HG02885 (cell line): ENCODE measurements at regions not wholly inside any gene's neighbourhood (a gene's known extent, or its start where the extent isn't known, plus 50 kb on each side); places are given as distances from the start of the nearest gene placed in this dataset.

Experiments
- ATAC-seq: cut with Tn5 transposase; IDR thresholded peaks from one replicate; pipeline ENCODE4 v1.9.1; 2021; ENCODE audit warnings: mild to moderate bottlenecking; ENCODE audit not compliant: unreplicated experiment, poor library complexity

DNA sequence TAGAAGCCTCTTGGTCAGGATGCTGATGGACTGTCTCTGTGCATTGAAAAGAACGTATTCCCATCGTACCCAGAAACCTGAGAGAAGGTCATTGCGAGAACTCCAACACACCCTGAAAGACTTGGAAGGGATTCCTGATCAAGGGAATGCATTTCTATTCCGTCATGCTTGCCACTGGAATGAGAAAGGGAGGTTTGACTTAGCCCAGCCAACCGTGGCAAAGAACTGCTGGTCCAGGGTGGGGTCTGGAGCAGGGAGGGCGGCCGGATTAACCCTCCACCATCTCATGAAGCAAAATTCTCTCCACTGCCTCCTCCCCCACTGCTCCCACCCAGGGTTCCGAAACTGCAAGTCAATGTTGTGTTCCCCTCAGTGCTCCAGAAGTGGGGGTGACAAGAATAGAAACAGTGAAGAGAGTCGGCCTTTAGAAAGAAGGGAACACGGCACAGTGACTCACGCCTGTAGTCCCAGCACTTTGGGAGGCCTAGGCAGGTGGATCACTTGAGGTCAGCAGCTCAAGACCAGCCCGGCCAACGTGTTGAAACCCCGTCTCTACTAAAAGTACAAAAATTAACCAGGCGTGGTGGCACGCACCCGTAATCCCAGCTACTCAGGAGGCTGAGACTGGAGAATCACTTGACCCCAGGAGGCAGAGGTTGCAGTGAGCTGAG lies 137.5 kb upstream of the MGMT start:
- no peak for ATAC-seq

DNA sequence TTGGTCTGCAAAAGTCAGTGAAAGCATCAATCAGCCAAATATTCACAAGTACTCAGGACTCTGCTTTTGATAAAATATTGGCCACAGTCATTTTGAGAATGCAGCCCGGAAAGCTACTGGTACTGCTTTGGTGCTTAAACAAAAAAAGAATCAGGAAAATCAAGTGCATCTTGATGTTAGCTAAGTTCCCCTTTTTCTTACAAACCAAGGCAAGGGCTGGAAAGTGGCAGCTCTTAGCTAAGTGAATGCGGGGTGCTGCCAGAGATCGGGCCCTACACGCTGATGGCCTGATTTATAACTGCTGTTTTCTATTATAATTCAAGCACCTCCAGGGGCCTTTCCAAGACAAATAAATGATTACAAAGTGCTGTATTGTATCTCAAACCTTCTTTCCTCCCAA lies 136.8 kb upstream of the MGMT start:
- ATAC-seq = no peak

DNA sequence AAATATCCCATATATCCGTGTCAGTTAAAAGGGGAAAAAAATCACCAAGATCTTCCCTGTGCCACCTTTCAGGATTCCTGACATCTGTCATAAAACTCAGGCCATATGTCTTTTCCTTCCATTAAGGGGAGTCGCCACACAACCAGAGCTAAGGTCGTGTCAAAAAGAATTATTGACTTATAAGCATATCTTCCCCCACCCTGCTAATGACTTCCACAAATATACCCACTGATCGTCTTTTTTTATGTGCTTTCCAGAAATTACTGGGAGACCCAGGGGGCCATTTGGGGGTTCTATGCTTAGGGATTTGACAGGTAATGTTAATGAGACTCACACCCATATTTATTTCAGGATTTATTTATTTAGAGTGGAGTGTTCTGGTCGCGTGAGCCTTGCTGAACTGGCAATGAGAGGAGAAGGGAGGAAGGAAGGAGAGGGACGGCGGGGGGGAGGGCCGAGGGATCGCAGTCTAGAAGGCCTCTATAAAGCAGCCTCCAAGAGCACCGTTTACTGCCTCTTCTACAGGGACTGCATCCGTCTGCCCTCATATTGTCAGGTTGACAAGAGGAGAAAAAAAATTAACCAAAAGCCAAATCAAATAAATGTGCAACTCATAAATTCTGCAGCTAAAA lies 135.7 kb upstream of the MGMT start:
- no peak for ATAC-seq

DNA sequence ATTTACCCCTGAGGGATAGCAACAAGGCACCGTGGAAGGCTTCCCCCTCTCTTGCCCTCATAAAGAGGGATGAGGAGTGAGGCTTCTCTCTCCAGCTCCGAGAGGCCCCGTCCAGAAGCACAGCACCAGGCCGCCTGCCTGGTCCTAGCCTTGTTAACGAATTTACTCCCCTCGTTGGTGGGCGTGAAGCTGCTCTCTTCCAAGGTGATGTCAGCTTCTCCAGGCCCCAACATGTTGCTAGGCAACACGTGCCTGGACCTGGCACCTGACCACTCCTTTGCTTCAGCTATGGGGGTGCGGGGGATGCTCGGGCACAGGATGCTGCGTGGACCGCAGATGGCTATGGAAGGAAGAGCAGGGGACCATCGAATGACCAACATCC lies 135.2 kb upstream of the MGMT start:
- no peak for ATAC-seq

DNA sequence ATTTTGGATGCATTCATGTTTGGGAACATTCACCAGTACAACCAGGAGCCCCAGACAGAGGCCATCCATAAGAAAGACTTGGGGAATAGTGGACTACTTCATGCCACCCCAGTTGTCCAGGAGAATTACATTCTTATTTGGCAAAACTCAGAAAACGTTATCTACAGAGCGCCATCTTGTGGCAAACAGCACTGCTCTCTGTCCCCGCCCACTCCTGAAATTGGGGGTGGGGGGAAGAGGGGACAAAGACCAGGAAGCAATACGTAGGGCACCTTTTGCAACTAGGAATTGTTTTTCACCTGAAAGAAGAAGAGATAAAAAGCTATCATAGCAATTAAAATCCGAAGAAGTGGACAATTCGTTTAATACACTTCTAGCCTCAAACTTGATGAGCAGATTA lies 134.6 kb upstream of the MGMT start:
- ATAC-seq = no peak

DNA sequence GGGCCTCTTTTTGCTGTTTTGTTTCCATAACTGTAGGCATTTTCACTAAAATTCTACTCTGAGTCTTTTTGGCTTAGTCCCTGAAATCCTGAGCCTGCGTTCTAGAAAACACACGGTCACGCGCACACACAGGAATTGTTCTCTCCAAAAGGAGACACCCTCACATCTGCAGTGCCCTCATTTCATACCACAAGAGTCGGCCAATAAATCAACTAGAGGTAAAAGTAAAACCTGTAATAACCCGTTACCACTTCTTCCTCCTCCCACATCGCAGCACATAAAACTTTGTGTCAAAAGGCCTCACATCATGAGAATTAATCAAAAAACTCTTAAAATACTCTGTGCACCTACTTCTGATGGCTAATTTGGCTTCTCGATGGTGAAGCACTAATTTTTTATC lies 133.3 kb upstream of the MGMT start:
- ATAC-seq = no peak

DNA sequence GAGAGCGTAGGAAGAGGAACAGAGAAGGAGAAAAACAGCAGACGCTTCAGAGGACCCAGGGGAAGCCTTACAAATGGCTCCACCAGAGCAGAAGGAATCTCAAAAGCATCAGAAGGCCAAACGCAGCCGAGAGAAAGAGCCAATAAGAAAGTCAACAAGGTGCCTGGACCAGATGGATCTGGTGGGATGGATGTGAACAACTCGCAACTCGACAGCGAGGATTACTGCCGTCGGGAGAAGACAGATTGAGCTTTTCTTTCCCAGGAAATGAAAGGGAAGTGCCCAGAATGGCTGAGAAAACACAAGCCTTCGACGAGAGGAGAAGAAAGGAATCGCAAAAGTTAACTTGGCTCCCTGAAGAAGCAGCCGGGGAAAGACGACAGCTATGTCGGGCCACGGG lies 132.8 kb upstream of the MGMT start:
- ATAC-seq = no peak

DNA sequence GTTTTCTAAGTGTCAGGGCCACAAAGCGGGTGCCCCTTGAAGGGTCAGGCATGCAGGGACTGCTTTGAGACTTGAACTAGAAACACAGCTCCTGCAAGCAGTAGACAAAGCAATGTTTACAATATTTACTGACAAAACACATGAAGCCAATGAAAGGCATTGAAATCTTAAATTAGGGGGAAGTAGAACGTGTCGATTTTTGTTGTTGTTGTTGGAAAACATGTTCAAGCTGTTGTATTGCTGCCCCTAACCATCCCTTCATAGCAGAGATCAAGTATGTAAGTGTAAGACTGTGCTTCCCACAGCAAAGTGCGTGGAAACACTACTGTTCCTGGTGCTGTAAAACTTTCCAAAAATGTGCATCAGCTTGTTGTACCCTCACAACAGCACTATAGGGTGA lies 131.6 kb upstream of the MGMT start:
- no peak for ATAC-seq

DNA sequence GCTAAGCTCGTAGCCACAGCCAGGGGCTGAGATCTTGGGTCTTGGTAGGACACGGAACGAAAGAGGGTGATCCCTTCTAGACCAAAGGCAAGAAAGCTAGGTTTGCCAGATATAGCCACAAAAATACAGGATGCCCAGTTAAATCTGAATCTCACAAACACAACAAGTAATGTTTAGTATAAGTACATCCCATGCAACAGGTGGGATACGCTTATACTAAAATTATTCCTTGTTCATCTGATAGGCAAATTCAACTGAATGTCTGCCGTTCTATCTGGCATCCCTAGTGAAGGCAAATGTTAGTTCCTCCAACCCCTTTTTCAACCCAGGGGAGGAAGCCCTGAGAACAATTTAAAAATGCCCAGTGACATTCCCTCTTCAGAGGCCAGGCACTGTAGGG lies 131.1 kb upstream of the MGMT start:
- ATAC-seq = no peak

DNA sequence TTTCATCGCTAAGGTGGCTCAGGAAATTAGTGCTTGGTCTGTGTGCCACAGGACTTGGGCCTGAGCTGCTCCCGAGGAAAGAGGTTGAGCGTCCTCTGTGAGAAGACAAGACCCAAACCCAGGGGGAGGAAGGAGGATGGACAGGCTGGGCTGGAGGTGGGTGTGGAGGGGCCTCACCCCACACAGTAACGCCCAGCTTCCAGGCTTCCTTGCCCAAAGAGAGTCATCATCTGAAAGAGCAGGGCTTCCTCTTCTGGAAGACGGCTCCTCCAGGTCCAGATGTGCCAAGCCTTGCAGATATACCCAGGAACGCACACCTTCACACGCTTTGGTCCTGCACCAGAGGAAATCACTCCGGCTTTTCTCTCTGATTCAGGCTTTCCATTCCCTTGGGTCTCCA lies 127.8 kb upstream of the MGMT start:
- ATAC-seq = no peak

DNA sequence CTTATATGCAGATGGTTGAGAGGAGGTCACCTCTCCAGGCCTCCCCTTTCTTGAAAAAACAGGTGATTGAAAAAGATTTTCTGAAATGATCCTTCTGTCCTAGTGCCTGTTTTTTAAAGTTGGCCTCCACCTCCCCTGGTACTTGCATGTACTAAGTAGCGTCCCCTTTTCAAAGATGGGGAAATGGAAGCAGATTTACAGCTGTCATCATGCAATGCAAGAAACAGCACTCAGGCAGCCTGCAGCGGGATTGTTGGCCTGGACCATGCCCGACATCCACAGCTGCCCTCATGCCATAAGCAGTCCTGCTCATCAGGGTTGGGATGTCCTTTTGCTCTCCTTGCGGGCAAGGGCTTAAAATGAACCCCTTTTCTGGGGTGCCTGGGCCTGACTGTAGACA lies 127.2 kb upstream of the MGMT start:
- ATAC-seq = no peak

DNA sequence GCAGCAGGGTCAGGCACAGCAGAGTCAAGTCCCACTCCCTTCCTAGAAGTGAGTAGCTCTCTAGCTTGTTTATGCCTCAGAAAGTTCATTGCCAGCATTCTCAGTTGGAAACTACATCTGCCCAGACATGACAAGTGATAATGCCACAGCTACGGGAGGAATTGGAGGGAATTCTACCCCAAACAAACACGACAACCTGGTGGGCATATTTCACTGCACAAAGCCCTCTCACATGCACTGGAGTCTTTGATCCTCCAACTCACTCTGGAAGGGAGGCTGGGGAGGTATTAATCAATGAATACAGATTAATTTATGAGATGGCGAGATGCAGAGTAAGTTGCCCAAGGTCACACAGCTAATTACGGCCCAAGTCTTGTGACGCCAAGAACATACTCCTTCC lies 126.0 kb upstream of the MGMT start:
- no peak for ATAC-seq

DNA sequence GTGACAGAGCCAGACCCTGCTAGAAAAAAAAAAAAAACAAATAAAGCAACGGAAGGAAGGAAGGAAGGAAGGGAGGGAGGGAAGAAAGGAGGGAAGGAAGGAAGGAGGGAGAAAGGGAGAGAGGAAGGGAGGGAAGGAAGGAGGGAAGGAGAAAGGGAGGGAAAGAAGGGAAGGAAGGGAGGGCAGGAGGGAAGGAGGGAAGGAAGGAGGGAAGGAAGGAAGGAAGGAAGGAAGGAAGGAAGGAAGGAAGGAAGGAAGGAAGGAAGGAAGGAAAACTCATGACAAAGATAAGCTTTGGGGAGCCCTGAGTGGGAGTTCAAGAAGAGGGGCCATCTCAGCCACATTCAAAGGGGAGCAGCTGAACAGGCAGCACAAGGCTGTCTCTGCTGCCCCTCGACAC lies 124.7 kb upstream of the MGMT start:
- ATAC-seq = no peak

DNA sequence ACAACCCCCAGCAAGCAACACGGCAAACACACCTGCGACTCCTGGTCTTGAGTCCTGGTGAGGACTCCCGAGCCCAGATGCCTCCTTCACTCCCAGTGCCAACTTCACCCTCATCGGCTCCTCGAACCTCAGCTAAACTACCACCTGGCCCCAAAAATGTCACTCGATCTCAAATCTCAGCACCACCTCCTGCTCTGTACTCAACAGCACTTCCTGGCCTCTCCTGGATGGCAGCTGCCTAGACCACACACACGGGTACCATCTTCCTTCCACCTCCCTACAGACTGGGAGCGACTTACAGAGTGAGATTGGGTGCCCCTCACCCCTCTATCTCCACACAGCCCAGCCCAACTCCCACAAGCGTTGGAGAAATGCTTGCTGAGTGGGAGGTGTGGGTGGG lies 123.9 kb upstream of the MGMT start:
- no peak for ATAC-seq

DNA sequence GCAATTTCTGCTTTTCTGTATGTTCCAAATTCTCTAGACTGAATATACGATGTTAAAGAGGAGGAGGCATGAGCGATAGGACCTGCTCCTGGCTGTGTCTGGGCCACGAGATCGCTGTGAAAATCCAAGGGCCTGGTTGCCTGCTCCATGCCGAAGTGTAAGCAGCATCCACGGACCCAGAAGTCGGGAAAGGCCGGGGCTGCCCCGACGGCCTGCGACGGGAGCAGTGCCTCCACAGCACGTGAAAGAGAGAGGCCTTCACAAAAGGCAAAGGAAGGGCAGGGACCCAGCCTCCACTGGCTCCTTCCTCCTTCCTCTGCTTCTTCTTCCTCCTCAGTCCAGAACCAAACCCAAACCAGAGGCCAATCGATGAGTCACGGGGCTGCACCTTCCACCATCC lies 122.9 kb upstream of the MGMT start:
- no peak for ATAC-seq

DNA sequence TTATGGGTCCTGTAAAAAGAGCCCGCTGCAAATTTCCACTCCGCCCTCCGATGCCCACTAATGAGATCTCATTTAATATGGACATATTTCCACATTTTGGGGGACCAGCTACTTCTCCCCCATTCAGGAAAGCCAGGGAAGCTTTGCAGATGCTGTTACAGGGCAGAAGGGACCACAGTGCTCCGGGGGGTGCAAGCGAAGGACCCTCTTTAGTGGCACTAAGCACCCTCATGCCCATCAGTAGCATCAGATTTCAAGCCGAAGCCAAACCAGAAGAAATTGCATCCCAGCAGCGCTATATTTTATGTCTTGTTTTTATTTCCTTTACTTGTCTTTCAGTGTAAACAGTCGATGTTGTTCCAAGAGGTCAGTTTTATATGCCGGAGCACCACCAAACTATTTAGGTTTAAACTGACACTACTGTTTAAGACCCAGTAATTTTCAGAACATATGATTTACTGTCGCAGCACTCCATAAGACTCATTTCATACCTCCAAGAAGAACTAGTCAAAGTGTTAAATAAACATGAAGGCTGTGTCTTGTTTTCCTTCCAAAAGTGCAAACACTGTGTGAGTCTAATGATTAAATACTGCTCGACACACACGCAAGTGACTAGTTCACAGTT lies 122.2 kb upstream of the MGMT start:
- ATAC-seq = no peak

DNA sequence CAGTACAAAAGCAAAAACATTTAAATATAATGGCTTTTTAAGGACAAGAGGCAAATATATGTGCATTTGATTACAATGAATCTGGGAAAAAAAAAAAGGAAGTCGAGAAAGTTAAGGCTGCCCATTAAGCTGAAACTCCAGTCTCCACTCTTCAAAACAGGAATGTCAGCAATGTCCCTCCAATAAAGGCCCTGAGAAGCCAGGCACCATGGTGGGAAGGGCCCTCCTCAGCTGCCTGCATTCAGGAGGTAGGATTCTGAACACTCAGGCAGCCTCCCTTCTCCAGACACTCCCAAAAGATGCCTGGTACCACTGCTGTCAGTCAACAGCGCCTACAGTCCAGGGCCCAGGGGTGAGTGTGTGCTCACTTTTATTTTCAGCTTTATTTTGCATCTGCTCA lies 121.3 kb upstream of the MGMT start:
- ATAC-seq = no peak

DNA sequence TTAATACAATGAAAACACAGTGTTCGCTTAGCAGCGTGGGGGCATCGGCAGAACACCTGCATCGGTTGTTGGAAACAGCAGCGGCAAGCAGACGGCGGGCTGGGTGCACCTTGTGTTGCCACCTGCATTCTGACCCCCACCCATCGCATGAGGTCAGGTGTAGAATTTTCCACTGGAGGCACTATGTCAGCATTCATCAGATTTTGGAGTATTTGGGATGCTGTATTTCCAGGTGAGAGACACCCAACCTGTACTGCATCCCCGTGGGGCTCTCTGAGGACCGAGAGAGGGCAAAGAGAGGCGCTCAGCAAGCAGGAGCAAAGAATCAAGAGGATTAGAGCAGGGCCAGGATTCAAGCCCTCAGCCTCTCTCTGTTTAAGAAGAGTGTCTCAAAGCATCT lies 116.4 kb upstream of the MGMT start:
- ATAC-seq = no peak

DNA sequence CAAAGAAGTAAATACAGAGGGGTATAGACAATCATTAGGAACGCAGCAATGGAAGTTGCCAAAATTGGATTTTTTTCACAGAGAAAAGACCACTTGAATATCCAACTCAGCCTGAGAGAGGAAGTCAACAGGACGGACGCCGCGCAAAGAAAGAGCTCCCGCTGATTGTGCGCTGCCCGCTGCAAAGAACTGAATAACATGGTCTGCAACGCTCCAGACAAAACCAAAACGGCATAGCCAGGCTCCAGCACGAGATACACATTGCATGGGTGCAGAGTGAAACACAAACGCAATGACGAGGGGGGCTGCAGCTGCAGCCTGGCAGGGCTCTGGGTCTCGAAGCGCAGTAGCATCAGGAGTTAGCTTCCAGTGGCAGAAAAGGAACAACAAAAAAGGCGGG lies 113.9 kb upstream of the MGMT start:
- no peak for ATAC-seq

DNA sequence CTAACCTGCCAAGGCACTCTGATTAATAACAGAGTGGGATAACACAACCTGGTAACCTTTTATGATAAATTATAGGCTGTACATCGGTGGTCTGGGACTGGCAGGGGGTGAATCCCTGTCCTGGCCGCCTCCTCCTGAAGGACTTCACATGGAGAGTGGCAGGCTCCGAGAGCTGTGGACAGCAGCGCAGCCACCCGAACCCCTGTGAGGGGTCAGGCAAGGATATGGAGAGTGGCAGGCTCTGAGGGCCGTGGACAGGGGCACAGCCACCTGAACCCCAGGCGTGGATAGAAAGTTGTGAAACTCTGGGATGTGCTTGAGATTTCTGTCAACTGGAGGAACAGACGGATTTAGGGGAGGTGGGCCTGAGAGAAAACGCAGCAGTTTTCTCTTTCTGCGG lies 107.0 kb upstream of the MGMT start:
- no peak for ATAC-seq

DNA sequence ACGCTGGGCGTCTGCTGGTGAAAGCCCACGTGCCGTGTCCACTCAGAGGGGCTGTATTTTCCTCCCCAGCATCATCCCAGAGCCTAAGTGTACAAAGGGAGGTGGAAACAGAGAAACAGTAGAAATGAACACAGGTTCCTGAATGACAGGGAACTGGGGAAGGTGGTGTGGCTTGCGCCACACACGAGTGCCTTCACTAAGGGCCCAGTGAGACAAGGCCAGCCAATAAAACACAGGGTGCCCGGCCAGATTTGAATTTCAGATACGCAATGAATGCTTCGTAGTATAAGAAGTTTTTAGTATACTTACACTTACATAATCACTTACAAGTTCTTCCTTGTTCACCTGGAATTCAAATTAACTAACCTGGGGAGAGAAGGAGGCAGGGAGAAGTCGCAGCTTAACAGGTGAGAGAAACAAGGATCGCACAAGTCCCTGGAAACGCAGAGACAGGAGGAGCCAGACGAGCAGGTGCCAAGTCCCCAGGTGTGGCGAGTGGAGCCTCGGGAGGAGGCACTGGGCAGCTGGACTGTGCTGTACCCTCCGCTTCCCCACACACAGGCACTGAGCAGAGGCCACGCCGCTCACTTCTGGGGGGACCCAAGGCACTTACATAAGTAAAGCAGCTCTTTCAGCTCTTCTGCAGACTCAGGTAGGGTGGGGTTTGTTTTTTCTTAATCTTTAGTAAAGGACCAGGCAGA lies 105.2 kb upstream of the MGMT start:
- ATAC-seq = no peak

DNA sequence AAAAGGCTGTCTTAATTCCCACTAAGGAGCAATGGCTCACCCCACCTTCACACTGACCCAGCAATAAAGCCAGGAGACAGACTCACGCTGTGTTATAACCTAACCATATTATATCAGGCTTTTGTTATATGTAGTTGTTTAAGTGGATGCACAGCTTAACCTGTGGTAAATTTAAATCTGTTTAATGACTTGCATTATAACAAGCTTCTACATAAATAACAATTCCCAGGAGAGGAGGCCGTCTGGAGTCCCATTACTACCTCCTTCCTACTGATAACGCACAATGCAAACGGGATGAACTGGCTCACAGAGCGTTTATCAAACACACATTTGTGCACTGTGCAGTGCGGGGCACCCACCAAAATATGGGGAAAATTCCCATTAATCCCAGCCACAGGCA lies 102.1 kb upstream of the MGMT start:
- ATAC-seq = no peak
